Neural cell (in vitro differentiated cells): ENCODE measurements at regions not wholly inside any gene's neighbourhood (a gene's known extent, or its start where the extent isn't known, plus 50 kb on each side); places are given as distances from the start of the nearest gene placed in this dataset.

Source experiments
- H2AFZ ChIP-seq: fragments of 200-600, 300-800 bp; sonication (generic), shearing (Covaris generic); 2 replicates; pipeline ENCODE4 v1.6.0; 2014; ENCODE audit warnings: low read depth, mild to moderate bottlenecking, antibody characterized with exemption, low read length, moderate library complexity
- H3F3A ChIP-seq: fragments of 200-600 bp; shearing (Covaris generic); 2 replicates; pipeline ENCODE4 v1.6.1; 2016; ENCODE audit warnings: mild to moderate bottlenecking, moderate library complexity, mixed read lengths, antibody characterized with exemption, low read length; ENCODE audit not compliant: insufficient read depth, poor library complexity, severe bottlenecking
- H3K27ac ChIP-seq: fragments of 200-600, 300-800 bp; sonication (generic), shearing (Covaris generic); 2 replicates; pipeline ENCODE4 v1.5.1; 2014; ENCODE audit warnings: mild to moderate bottlenecking, low read length, moderate library complexity
- H3K27me3 ChIP-seq: fragments of 300-800, 200-600 bp; sonication (generic), shearing (Covaris generic); 2 replicates; pipeline ENCODE4 v1.6.0; 2014; ENCODE audit warnings: mild to moderate bottlenecking, low read depth, low read length, moderate library complexity; ENCODE audit not compliant: insufficient read depth
- H3K36me3 ChIP-seq: fragments of 300-800, 200-600 bp; sonication (generic), shearing (Covaris generic); 2 replicates; pipeline ENCODE4 v1.5.1; 2014; ENCODE audit warnings: mild to moderate bottlenecking, antibody characterized with exemption, low read length, moderate library complexity; ENCODE audit not compliant: insufficient read depth
- H3K4me2 ChIP-seq: fragments of 300-800, 200-600 bp; sonication (generic), shearing (Covaris generic); 2 replicates; pipeline ENCODE4 v1.6.0; 2014; ENCODE audit warnings: mild to moderate bottlenecking, low read length
- H3K4me3 ChIP-seq: fragments of 300-800, 200-600 bp; sonication (generic), shearing (Covaris generic); 2 replicates; pipeline ENCODE4 v1.5.1; 2014; ENCODE audit warnings: mild to moderate bottlenecking, low read length, moderate library complexity
- H3K79me2 ChIP-seq: fragments of 200-600 bp; shearing (Covaris generic); replicated peaks from 2 replicates; pipeline ENCODE4 v1.6.0; 2014; ENCODE audit warnings: mild to moderate bottlenecking, low read length, moderate library complexity; ENCODE audit not compliant: insufficient read depth
- H3K9ac ChIP-seq: fragments of 300-800, 200-600 bp; sonication (generic), shearing (Covaris generic); 2 replicates; pipeline ENCODE4 v1.6.1; 2016; ENCODE audit warnings: mild to moderate bottlenecking, low read length, mixed read lengths
- H3K9me2 ChIP-seq: fragments of 200-600 bp; shearing (Covaris generic); 2 replicates; pipeline ENCODE4 v1.6.1; 2016; ENCODE audit warnings: mild to moderate bottlenecking, low read length, mixed read lengths; ENCODE audit not compliant: insufficient read depth
- H3K9me3 ChIP-seq: fragments of 200-600, 300-800 bp; sonication (generic), shearing (Covaris generic); 2 replicates; pipeline ENCODE4 v1.6.1; 2016; ENCODE audit warnings: mild to moderate bottlenecking, mixed run types, low read length, moderate library complexity, mixed read lengths
- H4K20me1 ChIP-seq: fragments of 200-600 bp; shearing (Covaris generic); 2 replicates; pipeline ENCODE4 v1.6.1; 2016; ENCODE audit warnings: mild to moderate bottlenecking, mixed run types; ENCODE audit not compliant: insufficient read depth
- EP300 ChIP-seq: fragments of 450-650 bp; conservative IDR thresholded peaks from 2 replicates; pipeline ENCODE4 v1.6.1; 2014; ENCODE audit warnings: antibody characterized with exemption, mild to moderate bottlenecking, moderate library complexity; ENCODE audit not compliant: poor library complexity, severe bottlenecking
- EZH2 ChIP-seq: fragments of 200-600, 300-800 bp; shearing (Covaris generic), sonication (generic); IDR thresholded peaks from 2 replicates; pipeline ENCODE4 v1.6.1; 2014; ENCODE audit warnings: antibody characterized with exemption, low read length, borderline replicate concordance, mild to moderate bottlenecking; ENCODE audit not compliant: insufficient read depth, poor library complexity, severe bottlenecking
- MXI1 ChIP-seq: fragments of 450-650 bp; conservative IDR thresholded peaks from 2 replicates; pipeline ENCODE4 v1.6.1; 2014; ENCODE audit warnings: antibody characterized with exemption, mild to moderate bottlenecking; ENCODE audit not compliant: poor library complexity, severe bottlenecking
- POLR2AphosphoS5 ChIP-seq: IDR thresholded peaks from 2 replicates; pipeline ENCODE4 v1.6.1; 2012
- RAD21 ChIP-seq: fragments of 450-650 bp; conservative IDR thresholded peaks from 2 replicates; pipeline ENCODE4 v1.6.1; 2014; ENCODE audit warnings: antibody characterized with exemption, mild to moderate bottlenecking, moderate library complexity
- REST ChIP-seq: IDR thresholded peaks from 2 replicates; pipeline ENCODE4 v1.6.1; 2012; ENCODE audit warnings: borderline replicate concordance
- SMC3 ChIP-seq: fragments of 450-650 bp; conservative IDR thresholded peaks from 2 replicates; pipeline ENCODE4 v1.6.1; 2014; ENCODE audit warnings: antibody characterized with exemption, mild to moderate bottlenecking, moderate library complexity; ENCODE audit not compliant: poor library complexity
- TAF1 ChIP-seq: IDR thresholded peaks from 2 replicates; pipeline ENCODE4 v1.6.1; 2012; ENCODE audit warnings: low read depth
- TF ChIP-seq, protein P1 (sequence below): fragments of 450-650 bp; IDR thresholded peaks from 2 replicates; pipeline ENCODE4 v1.5.1; 2014; ENCODE audit warnings: antibody characterized with exemption, mild to moderate bottlenecking, moderate library complexity; ENCODE audit not compliant: poor library complexity, severe bottlenecking

DNA sequence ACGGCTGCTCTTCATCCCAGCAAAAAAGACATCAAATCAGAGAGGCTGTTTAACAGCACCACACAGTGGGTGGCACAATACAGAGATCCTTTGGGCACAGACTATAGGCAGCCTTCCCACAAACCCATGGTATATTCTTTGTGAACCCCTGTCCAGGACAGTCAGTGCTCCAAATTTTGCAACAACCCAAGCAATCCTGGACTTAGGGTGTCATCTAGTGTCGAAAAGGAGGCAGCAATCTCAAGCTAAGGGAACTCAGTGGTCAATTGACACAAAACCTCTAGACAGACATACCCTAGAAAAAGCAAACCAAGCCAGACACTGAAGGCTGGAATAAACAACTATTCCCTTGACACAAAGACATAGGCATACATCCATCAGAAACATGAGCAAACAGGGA, 137.4 kb downstream of the BMP15 start:
- TF ChIP-seq SMC3: no peak
- TF ChIP-seq REST: no peak
- TF ChIP-seq EZH2: no peak
- no peak for TF ChIP-seq POLR2AphosphoS5
- no peak for TF ChIP-seq EP300
- TF ChIP-seq RAD21: no peak
- TF ChIP-seq, protein P1, sequence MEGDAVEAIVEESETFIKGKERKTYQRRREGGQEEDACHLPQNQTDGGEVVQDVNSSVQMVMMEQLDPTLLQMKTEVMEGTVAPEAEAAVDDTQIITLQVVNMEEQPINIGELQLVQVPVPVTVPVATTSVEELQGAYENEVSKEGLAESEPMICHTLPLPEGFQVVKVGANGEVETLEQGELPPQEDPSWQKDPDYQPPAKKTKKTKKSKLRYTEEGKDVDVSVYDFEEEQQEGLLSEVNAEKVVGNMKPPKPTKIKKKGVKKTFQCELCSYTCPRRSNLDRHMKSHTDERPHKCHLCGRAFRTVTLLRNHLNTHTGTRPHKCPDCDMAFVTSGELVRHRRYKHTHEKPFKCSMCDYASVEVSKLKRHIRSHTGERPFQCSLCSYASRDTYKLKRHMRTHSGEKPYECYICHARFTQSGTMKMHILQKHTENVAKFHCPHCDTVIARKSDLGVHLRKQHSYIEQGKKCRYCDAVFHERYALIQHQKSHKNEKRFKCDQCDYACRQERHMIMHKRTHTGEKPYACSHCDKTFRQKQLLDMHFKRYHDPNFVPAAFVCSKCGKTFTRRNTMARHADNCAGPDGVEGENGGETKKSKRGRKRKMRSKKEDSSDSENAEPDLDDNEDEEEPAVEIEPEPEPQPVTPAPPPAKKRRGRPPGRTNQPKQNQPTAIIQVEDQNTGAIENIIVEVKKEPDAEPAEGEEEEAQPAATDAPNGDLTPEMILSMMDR: no peak
- TF ChIP-seq TAF1: no peak
- Histone ChIP-seq H3K27me3 (no peaks in the 10 kb centered on the region), H3K79me2 (no peaks in the 10 kb centered on the region), H3K9ac (no peak overlapping the region), H3K4me3 (no peak overlapping the region), H3K9me2 (no peaks in the 10 kb centered on the region), H3K4me2 (no peak overlapping the region), H4K20me1 (no peaks in the 10 kb centered on the region), H3F3A (no peaks in the 10 kb centered on the region), H3K36me3 (no peaks in the 10 kb centered on the region), H3K9me3 (no peaks in the 10 kb centered on the region), H2AFZ (no peak overlapping the region), H3K27ac (no peak overlapping the region)

- H3K9ac ChIP-seq: no peak overlapping the region
- H3K4me2 ChIP-seq: no peak overlapping the region
- H3K9me3 ChIP-seq: no peaks in the 10 kb centered on the region
- no peaks in the 10 kb centered on the region for H3K9me2 ChIP-seq
- TF ChIP-seq SMC3 (no peak), TAF1 (no peak), POLR2AphosphoS5 (no peak), REST (no peak), EP300 (no peak), MXI1 (no peak), RAD21 (no peak), EZH2 (no peak)
- TF ChIP-seq, protein P1: no peak
- no peaks in the 10 kb centered on the region for H3K27me3 ChIP-seq
- H2AFZ ChIP-seq: no peak overlapping the region
- H3K4me3 ChIP-seq: no peak overlapping the region
- H3K36me3 ChIP-seq: no peaks in the 10 kb centered on the region
- no peaks in the 10 kb centered on the region for H3F3A ChIP-seq
- H3K27ac ChIP-seq: no peak overlapping the region
- H4K20me1 ChIP-seq: no peaks in the 10 kb centered on the region
- no peaks in the 10 kb centered on the region for H3K79me2 ChIP-seq
Observed at GRCh38 chrX:51053741-51054140, 143.2 kb downstream of the BMP15 start.
